K562 (cell line): ENCODE measurements at regions not wholly inside any gene's neighbourhood (a gene's known extent, or its start where the extent isn't known, plus 50 kb on each side); places are given as distances from the start of the nearest gene placed in this dataset.

Experiments
- ATAC-seq: fragments of 200-7000 bp; cut with Tn5 transposase; 3 replicates; pipeline ENCODE4 v1.9.1; 2020; ENCODE audit warnings: moderate library complexity
- BruUV-seq: library from RNA; stranded (reverse); fragments of 400-500 nt; replicated peaks from 2 replicates; lab custom pipeline; 2021; lab: Mats Ljungman, UMichigan
- CTCF ChIA-PET: fragments of 300-600 bp; formaldehyde crosslinking; extraction: SDS; loops from one replicate; lab custom pipeline; 2021; ENCODE audit warnings: low intra/inter-chr PET ratio; lab: Yijun Ruan, JAX
- POLR2A ChIA-PET: fragments of 300-600, 350-650 bp; sonication (Branson Sonifier 250); formaldehyde crosslinking; extraction: SDS; loops from one replicate; lab custom pipeline; 2021; ENCODE audit warnings: antibody characterized with exemption, inconsistent platforms; lab: Yijun Ruan, JAX
- DNase-seq, 4 experiments: peaks; one replicate each; pipeline versions ENCODE4 v3.0.0 to v3.0.0-alpha.2; 2011 to 2018; ENCODE audit warnings: low spot score in 3 of 4, mixed read lengths in 3 of 4; ENCODE audit errors: extremely low read depth in 1 of 4
- FAIRE-seq: peaks from 2 replicates; lab custom pipeline; 2011; peaks lifted over from hg19 to GRCh38; lab: Jason Lieb, UNC
- H2AFZ ChIP-seq: 2 replicates; pipeline ENCODE4 v1.6.0; 2011; ENCODE audit warnings: low read depth, low read length, control low read depth, inconsistent platforms
- H3K27ac ChIP-seq: fragments of 200-600 bp; 3 replicates; pipeline ENCODE4 v1.8.0; 2011; ENCODE audit warnings: low read depth, mild to moderate bottlenecking, control low read depth, inconsistent platforms, low read length, moderate library complexity, mixed read lengths; ENCODE audit errors: extremely low read depth
- H3K27me3 ChIP-seq, 2 experiments: fragments of 300-600 bp in 1 of 2; 2 replicates in 1 of 2; 3 replicates in 1 of 2; pipeline versions ENCODE4 v1.6.0 to v1.8.0; 2011; ENCODE audit warnings: inconsistent platforms in 2 of 2, low read length in 2 of 2, mild to moderate bottlenecking in 1 of 2, mixed read lengths in 1 of 2, moderate library complexity in 1 of 2; ENCODE audit not compliant: control insufficient read depth in 2 of 2, insufficient read depth in 2 of 2
- H3K36me3 ChIP-seq: fragments of 300-600 bp; 3 replicates; pipeline ENCODE4 v1.8.0; 2011; ENCODE audit warnings: mild to moderate bottlenecking, low read length, inconsistent platforms; ENCODE audit not compliant: control insufficient read depth, insufficient read depth
- H3K4me1 ChIP-seq, 2 experiments: fragments of 200-600 bp in 1 of 2; replicated peaks in 1 of 2; 2 replicates in 1 of 2; 3 replicates in 1 of 2; pipeline versions ENCODE4 v1.5.1 to v1.8.0; 2011; ENCODE audit warnings: inconsistent platforms in 2 of 2, low read length in 2 of 2, mild to moderate bottlenecking in 1 of 2, mixed read lengths in 1 of 2, moderate library complexity in 1 of 2; ENCODE audit not compliant: control insufficient read depth in 2 of 2, insufficient read depth in 2 of 2
- H3K4me2 ChIP-seq: 2 replicates; pipeline ENCODE4 v1.6.1; 2011; ENCODE audit warnings: low read length, control low read depth, inconsistent platforms, mixed read lengths; ENCODE audit not compliant: insufficient read depth
- H3K4me3 ChIP-seq: fragments of 200-600 bp; sonication (generic), shearing (Covaris generic); 2 replicates; pipeline ENCODE4 v1.5.1; 2016; ENCODE audit warnings: control low read depth, inconsistent platforms
- H3K79me2 ChIP-seq: fragments of 200-600 bp; 3 replicates; pipeline ENCODE4 v1.8.0; 2011; ENCODE audit warnings: low read length, inconsistent platforms; ENCODE audit not compliant: control insufficient read depth, insufficient read depth
- H3K9ac ChIP-seq, 2 experiments: 2 replicates each; pipeline versions ENCODE4 v1.6.0 to v1.6.1; 2011; ENCODE audit warnings: low read depth in 2 of 2, low read length in 2 of 2, control low read depth in 1 of 2, inconsistent platforms in 1 of 2, mild to moderate bottlenecking in 1 of 2, mixed read lengths in 1 of 2; ENCODE audit not compliant: insufficient read depth in 1 of 2
- H3K9me1 ChIP-seq: one replicate; pipeline ENCODE4 v1.6.0; 2011; ENCODE audit warnings: inconsistent platforms, mild to moderate bottlenecking, low read length, moderate library complexity; ENCODE audit not compliant: control insufficient read depth, insufficient read depth
- H3K9me3 ChIP-seq: replicated peaks from 2 replicates; pipeline ENCODE4 v1.5.1; 2011; ENCODE audit warnings: low read depth, low read length, inconsistent platforms; ENCODE audit not compliant: control insufficient read depth, insufficient read depth
- H4K20me1 ChIP-seq: replicated peaks from 2 replicates; pipeline ENCODE4 v1.6.1; 2011; ENCODE audit warnings: low read length, inconsistent platforms, mixed read lengths; ENCODE audit not compliant: control insufficient read depth, insufficient read depth
- FOXA3 ChIP-seq, 2 experiments: fragments of 450-650 bp in 1 of 2; sonication (generic) in 1 of 2; formaldehyde crosslinking; IDR thresholded peaks in 1 of 2; conservative IDR thresholded peaks in 1 of 2; 2 replicates each; pipeline versions ENCODE4 v1.4.0 to v1.8.0; 2020 to 2022; ENCODE audit warnings: mild to moderate bottlenecking in 2 of 2, missing genetic modification reagents in 1 of 2
- FOXK1 ChIP-seq: sonication (generic); formaldehyde crosslinking; IDR thresholded peaks from 2 replicates; pipeline ENCODE4 v1.8.0; 2022; ENCODE audit warnings: missing genetic modification reagents, mild to moderate bottlenecking, borderline replicate concordance
- HDAC6 ChIP-seq: IDR thresholded peaks from 2 replicates; pipeline ENCODE4 v1.6.1; 2012; ENCODE audit warnings: low read depth, mild to moderate bottlenecking, control low read depth, inconsistent platforms, low read length, moderate library complexity
- MCM5 ChIP-seq: fragments of 450-650 bp; IDR thresholded peaks from 2 replicates; pipeline ENCODE4 v1.6.1; 2016; ENCODE audit warnings: low read depth
- MYC ChIP-seq, 2 experiments: fragments of 250-450 bp in 1 of 2; sonication (Bioruptor Pico) in 1 of 2; IDR thresholded peaks; 2 replicates each; pipeline versions ENCODE4 v1.5.1 to v1.6.1; 2012 to 2021; ENCODE audit warnings: low read depth in 2 of 2, borderline replicate concordance in 1 of 2, improper control_type of control experiment in 1 of 2, low read length in 1 of 2, mild to moderate bottlenecking in 1 of 2, moderate library complexity in 1 of 2
- NFIX ChIP-seq: fragments of 250-450 bp; sonication (Bioruptor Pico); IDR thresholded peaks from 2 replicates; pipeline ENCODE4 v1.4.0; 2020; ENCODE audit warnings: low read depth, mild to moderate bottlenecking, moderate library complexity
- PPARD ChIP-seq: fragments of 250-450 bp; sonication (Bioruptor Pico); IDR thresholded peaks from 2 replicates; pipeline ENCODE4 v1.8.0; 2022; ENCODE audit warnings: inconsistent platforms, mild to moderate bottlenecking, moderate library complexity
- ZEB2 ChIP-seq: fragments of 450-650 bp; IDR thresholded peaks from 2 replicates; pipeline ENCODE4 v1.6.1; 2016
- ZNF512 ChIP-seq: IDR thresholded peaks from 2 replicates; pipeline ENCODE4 v1.6.1; 2016; ENCODE audit warnings: missing genetic modification characterization, missing compliant biosample characterization
- ZNF785 ChIP-seq: fragments of 250-450 bp; sonication (Bioruptor Pico); IDR thresholded peaks from 2 replicates; pipeline ENCODE4 v1.4.0; 2020; ENCODE audit warnings: mild to moderate bottlenecking
- WGBS: fragments of 100-300 bp; shearing (Covaris generic); methylation state at CpG from one replicate; pipeline ENCODE4 v1.1.6; 2016; ENCODE audit warnings: low coverage, mixed read lengths; ENCODE audit not compliant: insufficient coverage; ENCODE audit errors: missing lambda C conversion rate; 5-methylcytosine and 5-hydroxymethylcytosine counted together
- in situ Hi-C: fragments of 300-500 bp; cut with MboI; formaldehyde crosslinking; loops from 4 replicates; pipeline ENCODE4 v1.15.0; 2018; ENCODE audit warnings: inconsistent platforms, mixed read lengths
- intact Hi-C: fragments of 100-400 bp; cut with micrococcal nuclease; formaldehyde crosslinking; loops from 2 replicates; pipeline ENCODE4 v1.14.2; 2022
- TF ChIP-seq, protein P1 (sequence below): fragments of 450-650 bp; IDR thresholded peaks from 2 replicates; pipeline ENCODE4 v1.6.1; 2017; ENCODE audit warnings: antibody characterized with exemption

GRCh38 chr4:31341601-31342359 lies 621.6 kb downstream of the PCDH7 start:
- no peak overlapping the region for H2AFZ ChIP-seq
- ATAC-seq: no peak
- intact Hi-C loops (no loop called here), in situ Hi-C loops (no loop called here)
- no peak for FAIRE-seq
- no peaks in the 10 kb centered on the region for H3K79me2 ChIP-seq
- no peak for DNase-seq
- no peak overlapping the region for H3K4me3 ChIP-seq
- H3K4me1 ChIP-seq: no peaks in the 10 kb centered on the region
- no peak overlapping the region for H3K27ac ChIP-seq
- H3K9me3 ChIP-seq: no peaks in the 10 kb centered on the region
- H3K27me3 ChIP-seq: no peaks in the 10 kb centered on the region
- TF ChIP-seq, protein P1, sequence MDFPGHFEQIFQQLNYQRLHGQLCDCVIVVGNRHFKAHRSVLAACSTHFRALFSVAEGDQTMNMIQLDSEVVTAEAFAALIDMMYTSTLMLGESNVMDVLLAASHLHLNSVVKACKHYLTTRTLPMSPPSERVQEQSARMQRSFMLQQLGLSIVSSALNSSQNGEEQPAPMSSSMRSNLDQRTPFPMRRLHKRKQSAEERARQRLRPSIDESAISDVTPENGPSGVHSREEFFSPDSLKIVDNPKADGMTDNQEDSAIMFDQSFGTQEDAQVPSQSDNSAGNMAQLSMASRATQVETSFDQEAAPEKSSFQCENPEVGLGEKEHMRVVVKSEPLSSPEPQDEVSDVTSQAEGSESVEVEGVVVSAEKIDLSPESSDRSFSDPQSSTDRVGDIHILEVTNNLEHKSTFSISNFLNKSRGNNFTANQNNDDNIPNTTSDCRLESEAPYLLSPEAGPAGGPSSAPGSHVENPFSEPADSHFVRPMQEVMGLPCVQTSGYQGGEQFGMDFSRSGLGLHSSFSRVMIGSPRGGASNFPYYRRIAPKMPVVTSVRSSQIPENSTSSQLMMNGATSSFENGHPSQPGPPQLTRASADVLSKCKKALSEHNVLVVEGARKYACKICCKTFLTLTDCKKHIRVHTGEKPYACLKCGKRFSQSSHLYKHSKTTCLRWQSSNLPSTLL: no peak
- no peak for TF ChIP-seq MCM5
- BruUV-seq: no TSS peak
- 2% methylated on average over 4 of the region's 4 CpGs for WGBS
- no peaks in the 10 kb centered on the region for H3K36me3 ChIP-seq
- H3K9ac ChIP-seq: no peak overlapping the region
- no peak overlapping the region for H3K4me2 ChIP-seq
- H4K20me1 ChIP-seq: no peaks in the 10 kb centered on the region
- CTCF ChIA-PET: no interaction called here
- H3K9me1 ChIP-seq: no peaks in the 10 kb centered on the region
- POLR2A ChIA-PET: no interaction called here

- Histone ChIP-seq H3K4me1 (no peaks in the 10 kb centered on the region), H3K27me3 (no peaks in the 10 kb centered on the region), H3K9ac (no peak overlapping the region), H3K79me2 (no peaks in the 10 kb centered on the region), H3K36me3 (no peaks in the 10 kb centered on the region), H3K9me3 (no peaks in the 10 kb centered on the region), H2AFZ (no peak overlapping the region), H3K4me3 (no peak overlapping the region), H3K9me1 (no peaks in the 10 kb centered on the region), H4K20me1 (no peaks in the 10 kb centered on the region), H3K27ac (no peak overlapping the region), H3K4me2 (no peak overlapping the region)
- POLR2A ChIA-PET: no interaction called here
- ATAC-seq: no peak
- FAIRE-seq: no peak
- CTCF ChIA-PET: no interaction called here
- DNase-seq: no peak
- BruUV-seq: no TSS peak
- in situ Hi-C loops (no loop called here), intact Hi-C loops (no loop called here)
- TF ChIP-seq ZNF512 (tag): no peak
- no peak for TF ChIP-seq ZEB2
- TF ChIP-seq NFIX: no peak
- no peak for TF ChIP-seq MYC (IDR thresholded peaks at IDR 0.05; ENCODE audit: low read depth, low read length)
- TF ChIP-seq MYC (CRISPR knock-in tag; IDR thresholded peaks at IDR 0.05; ENCODE audit: borderline replicate concordance, low read depth): no peak
- no peak for TF ChIP-seq HDAC6
- TF ChIP-seq FOXK1 (CRISPR knock-in tag): no peak
- no peak for TF ChIP-seq ZNF785 (CRISPR knock-in tag)
- no peak for TF ChIP-seq FOXA3 (CRISPR knock-in tag; conservative IDR thresholded peaks at IDR 0.05 in 1 of 2, IDR thresholded peaks at IDR 0.05 in 1 of 2)
- TF ChIP-seq PPARD (CRISPR knock-in tag): no peak
Measured at GRCh38 chr4:31343061-31343460, 622.9 kb downstream of the PCDH7 start.
